Brain microvascular endothelial cell (primary cell): ENCODE measurements at regions not wholly inside any gene's neighbourhood (a gene's known extent, or its start where the extent isn't known, plus 50 kb on each side); places are given as distances from the start of the nearest gene placed in this dataset.

ENCODE experiments used
- DNase-seq: peaks from one replicate; pipeline ENCODE4 v3.0.0-alpha.2; 2020
- H3K27ac ChIP-seq: fragments of 250-450 bp; sonication (Bioruptor Pico); 2 replicates; pipeline ENCODE4 v1.5.1; 2020; ENCODE audit warnings: mild to moderate bottlenecking, moderate library complexity
- H3K27me3 ChIP-seq: fragments of 250-450 bp; sonication (Bioruptor Pico); replicated peaks from 2 replicates; pipeline ENCODE4 v1.5.1; 2020; ENCODE audit warnings: mild to moderate bottlenecking
- H3K36me3 ChIP-seq: fragments of 250-450 bp; sonication (Bioruptor Pico); replicated peaks from 2 replicates; pipeline ENCODE4 v1.5.1; 2020; ENCODE audit warnings: mild to moderate bottlenecking
- H3K4me3 ChIP-seq: 2 replicates; pipeline ENCODE4 v1.5.1; 2011; ENCODE audit warnings: low read depth, mild to moderate bottlenecking, control low read depth, low read length, moderate library complexity
- in situ Hi-C: cut with HindIII; loops from 2 replicates; pipeline ENCODE4 v1.10.0; 2017; ENCODE audit warnings: low sequenced_read_pairs, low pct_ligation_motif_present
- TF ChIP-seq, protein P1 (sequence below): IDR thresholded peaks from 2 replicates; pipeline ENCODE4 v1.5.1; 2011; ENCODE audit warnings: low read depth, mild to moderate bottlenecking, moderate library complexity, low read length, control low read depth, inconsistent platforms; ENCODE audit errors: missing control alignments

DNA sequence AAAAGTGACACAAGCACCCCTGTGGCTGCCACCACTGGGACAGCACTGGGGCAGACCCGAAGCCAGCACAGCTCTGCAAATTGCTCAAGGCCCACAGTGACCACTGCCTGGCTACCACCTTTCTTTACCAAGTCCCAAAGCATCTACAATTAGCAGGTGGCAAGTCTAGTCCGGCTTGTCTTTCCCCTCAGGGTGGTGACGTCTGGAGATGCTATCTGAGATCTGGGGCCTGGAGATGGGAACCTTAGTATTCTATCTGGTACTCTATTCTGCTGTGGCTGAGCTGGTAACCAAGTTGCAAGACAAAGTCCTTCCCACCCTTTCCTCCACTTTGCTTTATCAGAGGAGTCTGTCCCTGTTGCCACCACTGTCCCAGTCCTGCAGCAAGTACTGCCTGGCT, 1010.1 kb upstream of the FLRT2 start:
- no peak overlapping the region for H3K4me3 ChIP-seq
- in situ Hi-C loops: no loop called here
- no peak for DNase-seq
- no peaks in the 10 kb centered on the region for H3K27me3 ChIP-seq
- no peaks in the 10 kb centered on the region for H3K36me3 ChIP-seq
- H3K27ac ChIP-seq: no peak overlapping the region
- TF ChIP-seq, protein P1, sequence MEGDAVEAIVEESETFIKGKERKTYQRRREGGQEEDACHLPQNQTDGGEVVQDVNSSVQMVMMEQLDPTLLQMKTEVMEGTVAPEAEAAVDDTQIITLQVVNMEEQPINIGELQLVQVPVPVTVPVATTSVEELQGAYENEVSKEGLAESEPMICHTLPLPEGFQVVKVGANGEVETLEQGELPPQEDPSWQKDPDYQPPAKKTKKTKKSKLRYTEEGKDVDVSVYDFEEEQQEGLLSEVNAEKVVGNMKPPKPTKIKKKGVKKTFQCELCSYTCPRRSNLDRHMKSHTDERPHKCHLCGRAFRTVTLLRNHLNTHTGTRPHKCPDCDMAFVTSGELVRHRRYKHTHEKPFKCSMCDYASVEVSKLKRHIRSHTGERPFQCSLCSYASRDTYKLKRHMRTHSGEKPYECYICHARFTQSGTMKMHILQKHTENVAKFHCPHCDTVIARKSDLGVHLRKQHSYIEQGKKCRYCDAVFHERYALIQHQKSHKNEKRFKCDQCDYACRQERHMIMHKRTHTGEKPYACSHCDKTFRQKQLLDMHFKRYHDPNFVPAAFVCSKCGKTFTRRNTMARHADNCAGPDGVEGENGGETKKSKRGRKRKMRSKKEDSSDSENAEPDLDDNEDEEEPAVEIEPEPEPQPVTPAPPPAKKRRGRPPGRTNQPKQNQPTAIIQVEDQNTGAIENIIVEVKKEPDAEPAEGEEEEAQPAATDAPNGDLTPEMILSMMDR: no peak

DNA sequence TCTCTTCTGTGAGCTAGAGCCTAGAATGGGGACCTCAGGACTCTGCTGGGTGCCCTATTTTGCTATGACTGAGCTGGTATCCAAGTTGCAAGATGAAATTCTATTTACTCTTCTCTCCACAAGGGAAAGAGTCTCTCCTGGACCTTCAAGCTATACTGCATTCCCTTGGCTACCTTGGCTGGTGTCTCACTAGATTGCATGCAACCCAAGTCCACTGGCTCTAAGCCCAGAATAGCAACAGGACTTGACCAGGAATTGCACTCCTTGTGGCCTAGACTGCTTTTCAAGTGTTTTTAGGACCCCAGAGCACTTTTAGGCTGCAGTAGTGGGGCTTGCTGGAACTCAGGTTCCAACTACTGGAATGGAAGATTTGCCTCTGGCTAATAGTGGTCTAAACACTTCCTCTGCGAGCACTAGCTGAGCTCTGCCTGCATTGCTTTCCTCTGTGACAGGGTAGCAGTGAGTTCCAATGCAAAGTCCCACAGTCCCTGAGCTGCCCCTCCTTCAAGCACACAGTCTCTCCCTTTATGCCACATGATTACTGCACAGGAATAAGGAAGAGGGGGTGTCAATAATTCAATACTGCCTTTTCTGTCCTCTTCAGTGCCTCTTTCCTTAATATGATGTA, 1009.1 kb upstream of the FLRT2 start:
- in situ Hi-C loops: no loop called here
- TF ChIP-seq, protein P1: no peak
- Histone ChIP-seq H3K27ac (no peak overlapping the region), H3K36me3 (no peaks in the 10 kb centered on the region), H3K4me3 (no peak overlapping the region), H3K27me3 (no peaks in the 10 kb centered on the region)
- peak; percentile 34 for DNase-seq

DNA sequence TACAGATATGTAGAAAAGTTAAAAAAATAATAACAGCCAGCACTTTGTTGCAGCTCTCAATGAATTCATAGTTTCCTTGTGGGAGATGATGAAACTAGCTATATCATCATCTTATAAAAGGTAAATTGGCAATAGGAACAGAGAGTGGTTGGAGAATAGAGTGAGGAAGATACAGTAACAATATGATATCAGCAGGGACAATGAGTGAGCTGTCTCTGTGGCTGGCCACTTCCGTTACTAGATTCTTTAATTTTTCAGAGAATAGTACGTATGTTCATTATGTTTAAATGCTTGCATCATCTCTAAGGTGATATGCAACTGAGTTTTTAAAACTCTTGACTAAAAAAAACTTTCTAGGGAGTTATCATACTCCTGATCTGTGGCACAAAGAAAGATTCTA, 1006.2 kb upstream of the FLRT2 start:
- no peak overlapping the region for H3K27ac ChIP-seq
- H3K36me3 ChIP-seq: no peaks in the 10 kb centered on the region
- DNase-seq: no peak
- H3K4me3 ChIP-seq: no peak overlapping the region
- in situ Hi-C loops: no loop called here
- TF ChIP-seq, protein P1: no peak
- no peaks in the 10 kb centered on the region for H3K27me3 ChIP-seq

DNA sequence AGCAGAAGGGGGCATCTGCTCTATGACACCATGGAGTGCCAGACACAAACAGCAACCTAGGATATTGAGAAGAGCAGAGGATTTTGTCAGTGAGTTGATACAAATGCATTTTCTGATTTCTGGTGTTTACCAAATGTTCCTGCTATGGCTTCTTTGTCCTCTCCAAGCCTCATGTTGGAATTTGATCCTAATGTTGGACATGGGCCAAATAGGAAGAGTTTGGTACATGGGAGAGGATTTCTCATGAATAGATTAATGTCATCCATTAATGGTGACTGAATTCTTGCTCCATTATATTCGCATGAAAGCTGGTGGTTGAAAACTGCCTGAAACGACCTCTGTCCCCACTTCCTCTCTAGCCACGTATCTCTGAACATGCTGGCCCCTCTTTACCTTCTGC, 1002.2 kb upstream of the FLRT2 start:
- Histone ChIP-seq H3K27me3 (no peaks in the 10 kb centered on the region), H3K36me3 (no peaks in the 10 kb centered on the region), H3K27ac (no peak overlapping the region), H3K4me3 (no peak overlapping the region)
- DNase-seq: no peak
- in situ Hi-C loops: no loop called here
- TF ChIP-seq, protein P1: no peak

DNA sequence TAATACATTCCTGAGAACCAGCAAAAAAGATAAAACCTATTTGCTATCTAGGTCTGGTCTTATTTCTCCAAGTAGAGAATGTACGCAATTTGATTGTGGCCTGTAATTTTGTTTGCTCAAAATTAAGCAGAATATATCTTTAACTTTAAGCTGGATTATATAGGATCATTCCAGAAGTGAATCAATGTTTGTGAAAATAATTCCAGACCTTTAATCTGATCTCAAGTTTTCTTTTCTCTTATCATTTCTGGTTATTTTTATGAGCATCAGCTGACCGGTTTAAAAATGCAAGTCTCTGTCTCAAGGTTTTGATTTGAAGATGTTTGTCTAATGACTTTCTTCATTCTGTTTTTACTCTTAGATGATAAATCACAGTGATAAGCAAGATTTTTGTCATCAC, 997.9 kb upstream of the FLRT2 start:
- Histone ChIP-seq H3K27me3 (no peaks in the 10 kb centered on the region), H3K27ac (no peak overlapping the region), H3K4me3 (no peak overlapping the region), H3K36me3 (no peaks in the 10 kb centered on the region)
- DNase-seq: peak; percentile 5
- in situ Hi-C loops: no loop called here
- TF ChIP-seq, protein P1: no peak

DNA sequence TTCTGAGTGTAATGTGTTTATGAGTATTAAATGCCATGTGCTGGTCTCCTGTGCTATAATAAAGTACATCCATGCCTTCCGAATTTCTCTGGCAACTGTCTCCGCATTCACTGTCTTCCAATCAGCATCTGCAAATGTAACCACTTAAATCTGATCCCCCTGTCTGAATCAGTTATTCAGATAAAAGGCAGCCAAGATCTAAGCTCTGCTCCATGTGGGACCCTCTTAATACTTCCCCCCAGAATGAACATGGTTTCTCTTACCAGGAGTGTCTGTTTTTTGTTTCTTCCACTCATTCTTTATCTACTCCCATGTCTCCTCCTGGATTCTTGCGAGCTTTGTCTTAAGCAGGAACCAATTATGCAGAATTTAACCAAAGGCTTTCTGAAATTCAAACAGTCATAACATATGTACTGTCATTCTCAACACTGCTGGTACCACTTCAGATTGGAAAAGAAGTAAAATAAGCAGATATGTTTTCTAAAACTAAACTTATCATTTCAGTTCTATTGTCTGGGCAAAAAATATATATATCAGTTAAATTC, 996.7 kb upstream of the FLRT2 start:
- TF ChIP-seq, protein P1: no peak
- in situ Hi-C loops: no loop called here
- no peak overlapping the region for H3K4me3 ChIP-seq
- no peak for DNase-seq
- no peaks in the 10 kb centered on the region for H3K36me3 ChIP-seq
- no peak overlapping the region for H3K27ac ChIP-seq
- no peaks in the 10 kb centered on the region for H3K27me3 ChIP-seq
